ENCODE measurements at regions not wholly inside any gene's neighbourhood (a gene's known extent, or its start where the extent isn't known, plus 50 kb on each side); places are given as distances from the start of the nearest gene placed in this dataset.

DNA sequence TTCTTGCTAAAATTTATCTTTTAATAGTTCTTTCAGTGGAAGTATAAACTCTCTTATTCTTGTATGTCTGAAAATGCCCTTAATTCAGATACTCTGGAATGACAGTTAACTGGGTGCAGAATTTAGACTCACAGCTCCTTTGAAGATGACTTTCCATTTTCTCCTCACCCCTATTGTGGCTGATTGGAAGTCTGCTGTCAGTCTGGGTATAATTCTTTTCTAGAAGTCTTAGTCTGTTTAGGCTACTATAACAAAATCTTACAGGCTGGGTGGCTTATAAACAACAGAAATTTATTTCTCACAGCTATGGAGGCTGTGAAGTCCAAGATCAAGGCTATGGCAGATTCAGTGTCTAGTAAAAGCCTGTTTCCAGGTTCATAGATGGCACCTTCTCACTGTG, 145.2 kb upstream of the GDF10 start:
- no peak for DNase-seq
- H3K27me3 Mint-ChIP-seq (ENCODE audit: insufficient read depth) = peaks cover 3% of the 10 kb centered on the region
- peaks cover 55% of the 10 kb centered on the region for H3K36me3 Mint-ChIP-seq (ENCODE audit: low read depth)
- TF ChIP-seq, protein P1, sequence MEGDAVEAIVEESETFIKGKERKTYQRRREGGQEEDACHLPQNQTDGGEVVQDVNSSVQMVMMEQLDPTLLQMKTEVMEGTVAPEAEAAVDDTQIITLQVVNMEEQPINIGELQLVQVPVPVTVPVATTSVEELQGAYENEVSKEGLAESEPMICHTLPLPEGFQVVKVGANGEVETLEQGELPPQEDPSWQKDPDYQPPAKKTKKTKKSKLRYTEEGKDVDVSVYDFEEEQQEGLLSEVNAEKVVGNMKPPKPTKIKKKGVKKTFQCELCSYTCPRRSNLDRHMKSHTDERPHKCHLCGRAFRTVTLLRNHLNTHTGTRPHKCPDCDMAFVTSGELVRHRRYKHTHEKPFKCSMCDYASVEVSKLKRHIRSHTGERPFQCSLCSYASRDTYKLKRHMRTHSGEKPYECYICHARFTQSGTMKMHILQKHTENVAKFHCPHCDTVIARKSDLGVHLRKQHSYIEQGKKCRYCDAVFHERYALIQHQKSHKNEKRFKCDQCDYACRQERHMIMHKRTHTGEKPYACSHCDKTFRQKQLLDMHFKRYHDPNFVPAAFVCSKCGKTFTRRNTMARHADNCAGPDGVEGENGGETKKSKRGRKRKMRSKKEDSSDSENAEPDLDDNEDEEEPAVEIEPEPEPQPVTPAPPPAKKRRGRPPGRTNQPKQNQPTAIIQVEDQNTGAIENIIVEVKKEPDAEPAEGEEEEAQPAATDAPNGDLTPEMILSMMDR (IDR thresholded peaks at IDR 0.05) = no peak
- H3K4me3 Mint-ChIP-seq = no peak overlapping the region
- H3K4me1 Mint-ChIP-seq (ENCODE audit: low read depth) = peaks cover 14% of the 10 kb centered on the region
- peaks cover 27% of the 10 kb centered on the region for H3K9me3 Mint-ChIP-seq
- no peak overlapping the region for H3K27ac Mint-ChIP-seq

DNA sequence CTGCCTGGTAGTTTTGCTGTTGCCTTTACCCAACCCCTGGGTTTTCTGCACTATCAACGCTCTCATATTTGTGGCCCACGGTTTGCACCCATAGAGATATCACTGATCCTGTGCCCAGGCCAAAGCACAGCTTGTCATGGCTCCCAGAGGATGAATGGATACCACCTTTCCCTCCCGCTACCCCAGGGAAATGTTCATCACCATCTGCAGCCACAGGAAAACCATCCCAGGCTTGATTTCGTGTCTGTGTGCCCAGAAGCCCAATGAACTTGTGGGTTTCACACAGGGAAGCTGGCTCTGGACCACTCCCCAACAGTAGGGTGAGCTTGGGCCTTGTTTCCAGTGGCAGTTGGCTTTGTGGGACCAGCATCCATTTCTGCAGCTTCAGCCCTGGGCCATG, 143.1 kb upstream of the GDF10 start:
- H3K36me3 Mint-ChIP-seq (ENCODE audit: low read depth) = peaks cover 46% of the 10 kb centered on the region
- H3K9me3 Mint-ChIP-seq = peaks cover 27% of the 10 kb centered on the region
- peaks cover 36% of the 10 kb centered on the region for H3K4me1 Mint-ChIP-seq (ENCODE audit: low read depth)
- no peak overlapping the region for H3K27ac Mint-ChIP-seq
- no peak overlapping the region for H3K4me3 Mint-ChIP-seq
- peaks cover 3% of the 10 kb centered on the region for H3K27me3 Mint-ChIP-seq (ENCODE audit: insufficient read depth)
- TF ChIP-seq, protein P1 (IDR thresholded peaks at IDR 0.05) = no peak
- no peak for DNase-seq

DNA sequence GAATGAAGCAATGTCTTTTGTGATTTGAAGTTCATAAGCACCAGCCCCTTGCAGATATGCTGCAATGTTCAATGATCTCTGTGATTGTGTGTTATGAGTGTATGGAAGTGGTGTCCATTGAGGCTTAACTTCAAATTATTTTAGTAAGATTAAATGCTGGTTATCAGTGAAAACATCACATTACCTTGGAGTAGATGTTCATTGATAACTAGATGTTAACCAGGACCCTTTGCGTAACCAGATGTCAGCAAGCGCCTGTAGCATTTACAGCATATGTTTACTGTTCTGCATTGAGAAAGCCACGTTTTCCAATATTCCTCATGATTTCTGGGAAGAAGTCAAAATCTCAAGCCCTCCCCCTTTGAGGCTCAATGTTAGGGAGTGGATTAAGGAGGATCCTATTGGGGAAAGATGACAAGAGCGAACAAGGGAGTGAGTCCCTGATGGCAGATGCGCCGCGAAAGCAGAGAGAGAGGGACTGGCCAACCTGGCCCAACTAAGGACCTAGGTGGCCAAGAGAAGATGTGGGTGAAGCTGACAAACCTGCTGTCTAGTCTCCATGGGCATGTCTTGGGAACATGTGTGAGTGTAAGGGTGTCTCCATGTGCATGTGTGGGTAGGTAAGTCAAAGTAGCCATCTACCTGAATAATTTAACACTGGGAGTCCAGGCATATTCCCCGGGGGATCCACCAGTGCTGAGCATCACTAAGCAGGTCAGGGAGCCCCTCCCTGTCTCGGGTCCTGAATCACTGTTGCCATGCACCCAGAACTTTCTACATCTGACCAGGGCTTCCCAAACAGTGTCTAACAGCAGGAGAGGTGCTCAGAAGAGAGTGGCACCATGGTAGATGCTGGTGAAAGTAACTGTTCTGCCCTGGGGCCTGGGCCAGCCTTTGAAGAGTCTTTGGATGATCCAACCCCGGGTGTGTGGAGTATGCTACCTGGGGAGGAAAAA, 141.6 kb upstream of the GDF10 start:
- H3K4me3 Mint-ChIP-seq = no peak overlapping the region
- TF ChIP-seq, protein P1 (IDR thresholded peaks at IDR 0.05) = no peak
- no peak for DNase-seq
- peaks cover 36% of the 10 kb centered on the region for H3K36me3 Mint-ChIP-seq (ENCODE audit: low read depth)
- peaks cover 33% of the 10 kb centered on the region for H3K4me1 Mint-ChIP-seq (ENCODE audit: low read depth)
- H3K27ac Mint-ChIP-seq = no peak overlapping the region
- H3K9me3 Mint-ChIP-seq = peaks cover 27% of the 10 kb centered on the region
- peaks cover 3% of the 10 kb centered on the region for H3K27me3 Mint-ChIP-seq (ENCODE audit: insufficient read depth)

DNA sequence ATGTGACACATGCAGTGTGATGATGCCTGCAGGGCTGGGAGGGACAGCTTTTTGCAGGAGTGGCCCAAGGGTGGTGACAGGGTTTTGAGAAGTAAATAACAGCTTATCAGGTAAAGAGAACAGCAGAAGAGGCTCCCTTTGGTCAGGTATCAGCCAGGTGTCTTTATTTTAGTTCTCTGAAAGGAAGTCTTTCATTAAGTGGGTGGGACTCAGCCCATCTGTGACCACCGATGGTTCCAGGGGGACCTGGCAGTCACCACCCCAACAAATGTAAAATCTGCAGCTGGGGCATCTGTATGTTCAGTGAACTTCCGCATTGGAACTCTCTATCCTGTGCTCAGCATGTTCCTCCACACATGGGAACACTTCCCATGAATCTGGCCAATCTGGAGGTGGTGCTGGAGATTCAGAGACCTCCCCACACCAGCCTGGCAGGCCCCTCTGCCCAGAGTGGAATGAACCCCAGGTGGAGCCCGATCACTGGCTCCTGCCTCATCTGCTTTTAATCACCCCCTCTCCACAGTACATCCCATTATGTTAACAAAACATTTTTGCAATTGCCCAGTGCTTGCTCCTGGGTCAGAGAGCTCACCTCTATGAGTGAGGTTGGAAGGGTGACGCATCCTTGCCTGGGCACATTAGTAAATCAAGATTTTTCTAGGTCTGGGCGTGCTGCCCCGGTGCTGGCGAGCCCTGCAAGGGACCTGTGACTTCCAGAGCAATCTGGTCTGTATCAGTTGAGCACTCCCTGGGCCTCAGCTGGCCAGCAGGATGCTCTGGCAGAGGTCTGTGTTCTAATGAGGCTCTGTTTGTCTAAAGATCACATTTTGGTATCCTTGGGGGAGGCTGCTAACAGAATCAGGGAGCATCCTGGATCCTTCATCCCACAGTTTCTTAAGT, 140.4 kb upstream of the GDF10 start:
- H3K36me3 Mint-ChIP-seq (ENCODE audit: low read depth) = peaks cover 30% of the 10 kb centered on the region
- H3K27me3 Mint-ChIP-seq (ENCODE audit: insufficient read depth) = no peaks in the 10 kb centered on the region; the same call in none of the 2 replicates
- H3K9me3 Mint-ChIP-seq = peaks cover 21% of the 10 kb centered on the region
- H3K27ac Mint-ChIP-seq = no peak overlapping the region
- H3K4me3 Mint-ChIP-seq = no peak overlapping the region
- TF ChIP-seq, protein P1 (IDR thresholded peaks at IDR 0.05) = no peak
- peak; percentile 27 for DNase-seq
- peaks cover 44% of the 10 kb centered on the region for H3K4me1 Mint-ChIP-seq (ENCODE audit: low read depth)

DNA sequence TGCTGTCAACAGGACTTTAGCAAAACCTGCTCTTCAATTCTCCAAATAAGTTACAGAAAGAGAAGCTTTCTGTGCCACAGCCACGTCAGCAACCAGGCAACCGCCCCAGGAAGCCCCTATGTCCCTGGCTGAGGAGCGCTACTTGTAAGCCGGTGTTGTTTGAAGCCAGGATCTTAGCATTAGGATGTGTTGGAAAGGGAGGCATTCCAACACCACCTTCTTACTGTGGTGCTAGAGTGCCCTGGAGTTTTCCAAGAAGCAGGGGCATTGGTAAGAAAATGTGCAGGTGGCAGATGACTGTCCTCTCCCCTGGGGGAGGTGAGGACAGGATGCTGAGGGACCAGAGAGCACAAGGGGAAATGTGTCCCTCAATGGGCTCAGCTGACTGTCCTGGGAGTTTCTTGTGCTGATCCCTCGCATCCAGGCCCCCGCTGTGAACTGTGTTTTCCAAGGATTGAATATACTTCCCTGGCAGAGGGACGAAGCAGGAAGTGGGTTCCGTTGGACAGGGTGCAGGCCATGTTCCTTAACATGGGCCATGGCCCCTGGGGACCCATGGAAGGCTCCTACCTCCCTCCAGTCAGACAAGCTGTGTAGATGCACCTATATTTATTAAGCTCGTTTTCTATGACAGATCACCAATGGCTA, 139.6 kb upstream of the GDF10 start:
- H3K36me3 Mint-ChIP-seq (ENCODE audit: low read depth) = peaks cover 23% of the 10 kb centered on the region
- peaks cover 51% of the 10 kb centered on the region for H3K4me1 Mint-ChIP-seq (ENCODE audit: low read depth)
- no peaks in the 10 kb centered on the region; the same call in none of the 2 replicates for H3K27me3 Mint-ChIP-seq (ENCODE audit: insufficient read depth)
- TF ChIP-seq, protein P1 (IDR thresholded peaks at IDR 0.05) = no peak
- peaks cover 13% of the 10 kb centered on the region for H3K9me3 Mint-ChIP-seq
- H3K4me3 Mint-ChIP-seq = no peak overlapping the region
- no peak for DNase-seq
- H3K27ac Mint-ChIP-seq = peak overlapping the region; percentile 6; the same call in 1 of the 2 replicates
